ENCODE measurements at regions not wholly inside any gene's neighbourhood (a gene's known extent, or its start where the extent isn't known, plus 50 kb on each side); places are given as distances from the start of the nearest gene placed in this dataset.

- Mint-ChIP-seq H3K9me3 (no peaks in the 10 kb centered on the region), H3K36me3 (ENCODE audit: low read depth) (no peaks in the 10 kb centered on the region), H3K4me3 (no peak overlapping the region), H3K27me3 (no peaks in the 10 kb centered on the region), H3K27ac (no peak overlapping the region), H3K4me1 (ENCODE audit: low read depth) (no peaks in the 10 kb centered on the region)
- intact Hi-C loops (cut with micrococcal nuclease) = no loop called here
These were observed 235.5 kb upstream of the RRP15 start for GRCh38 chr1:218049641-218050040.

- no peaks in the 10 kb centered on the region for H3K27me3 Mint-ChIP-seq
- no peak overlapping the region for H3K27ac Mint-ChIP-seq
- no peaks in the 10 kb centered on the region for H3K9me3 Mint-ChIP-seq
- intact Hi-C loops (cut with micrococcal nuclease) = no loop called here
- H3K4me3 Mint-ChIP-seq = no peak overlapping the region
- no peaks in the 10 kb centered on the region for H3K36me3 Mint-ChIP-seq (ENCODE audit: low read depth)
- no peaks in the 10 kb centered on the region for H3K4me1 Mint-ChIP-seq (ENCODE audit: low read depth)
These were observed 226.4 kb upstream of the RRP15 start for GRCh38 chr1:218058730-218059129.

GRCh38 chr1:218064426-218064825, 220.7 kb upstream of the RRP15 start:
- Mint-ChIP-seq H3K4me1 (ENCODE audit: low read depth) (no peaks in the 10 kb centered on the region), H3K36me3 (ENCODE audit: low read depth) (no peaks in the 10 kb centered on the region), H3K27ac (no peak overlapping the region), H3K9me3 (no peaks in the 10 kb centered on the region), H3K27me3 (no peaks in the 10 kb centered on the region), H3K4me3 (no peak overlapping the region)
- intact Hi-C loops (cut with micrococcal nuclease) = no loop called here

- no peaks in the 10 kb centered on the region for H3K4me1 Mint-ChIP-seq (ENCODE audit: low read depth)
- peaks cover 10% of the 10 kb centered on the region for H3K9me3 Mint-ChIP-seq
- no peaks in the 10 kb centered on the region for H3K27me3 Mint-ChIP-seq
- H3K27ac Mint-ChIP-seq = no peak overlapping the region
- no peak overlapping the region for H3K4me3 Mint-ChIP-seq
- no peaks in the 10 kb centered on the region for H3K36me3 Mint-ChIP-seq (ENCODE audit: low read depth)
- intact Hi-C loops (cut with micrococcal nuclease) = no loop called here
These were observed 218.8 kb upstream of the RRP15 start for GRCh38 chr1:218066332-218066731.

GRCh38 chr1:218068241-218068640, 216.9 kb upstream of the RRP15 start:
- Mint-ChIP-seq H3K27ac (no peak overlapping the region), H3K9me3 (peaks cover 16% of the 10 kb centered on the region), H3K4me3 (no peak overlapping the region), H3K27me3 (no peaks in the 10 kb centered on the region), H3K4me1 (ENCODE audit: low read depth) (no peaks in the 10 kb centered on the region), H3K36me3 (ENCODE audit: low read depth) (no peaks in the 10 kb centered on the region)
- intact Hi-C loops (cut with micrococcal nuclease) = no loop called here

- intact Hi-C loops (cut with micrococcal nuclease) = no loop called here
- Mint-ChIP-seq H3K4me3 (no peak overlapping the region), H3K27me3 (no peaks in the 10 kb centered on the region), H3K9me3 (peaks cover 16% of the 10 kb centered on the region), H3K4me1 (ENCODE audit: low read depth) (no peaks in the 10 kb centered on the region), H3K27ac (no peak overlapping the region), H3K36me3 (ENCODE audit: low read depth) (no peaks in the 10 kb centered on the region)
These were observed 215.9 kb upstream of the RRP15 start for GRCh38 chr1:218069180-218069579.

- Mint-ChIP-seq H3K27me3 (no peaks in the 10 kb centered on the region), H3K36me3 (ENCODE audit: low read depth) (no peaks in the 10 kb centered on the region), H3K4me3 (no peak overlapping the region), H3K4me1 (ENCODE audit: low read depth) (no peaks in the 10 kb centered on the region), H3K27ac (no peak overlapping the region), H3K9me3 (peaks cover 35% of the 10 kb centered on the region)
- intact Hi-C loops (cut with micrococcal nuclease) = no loop called here
These were observed 212.0 kb upstream of the RRP15 start for GRCh38 chr1:218073062-218073461.

- H3K36me3 Mint-ChIP-seq (ENCODE audit: low read depth) = no peaks in the 10 kb centered on the region
- intact Hi-C loops (cut with micrococcal nuclease) = no loop called here
- H3K4me1 Mint-ChIP-seq (ENCODE audit: low read depth) = no peaks in the 10 kb centered on the region
- H3K27me3 Mint-ChIP-seq = no peaks in the 10 kb centered on the region
- H3K27ac Mint-ChIP-seq = no peak overlapping the region
- H3K4me3 Mint-ChIP-seq = no peak overlapping the region
- H3K9me3 Mint-ChIP-seq = peaks cover 29% of the 10 kb centered on the region
These were observed 206.2 kb upstream of the RRP15 start for GRCh38 chr1:218078916-218079315.

GRCh38 chr1:218079347-218079746, 205.7 kb upstream of the RRP15 start:
- Mint-ChIP-seq H3K4me3 (no peak overlapping the region), H3K36me3 (ENCODE audit: low read depth) (no peaks in the 10 kb centered on the region)

GRCh38 chr1:218079820-218080219, 205.3 kb upstream of the RRP15 start:
- Mint-ChIP-seq H3K9me3 (peaks cover 29% of the 10 kb centered on the region), H3K27ac (no peak overlapping the region)
- intact Hi-C loops (cut with micrococcal nuclease) = no loop called here

More at GRCh38 chr1:218079347-218079746, 205.7 kb upstream of the RRP15 start:
- peaks cover 29% of the 10 kb centered on the region for H3K9me3 Mint-ChIP-seq
- no peaks in the 10 kb centered on the region for H3K27me3 Mint-ChIP-seq
- H3K4me1 Mint-ChIP-seq (ENCODE audit: low read depth) = no peaks in the 10 kb centered on the region
- intact Hi-C loops (cut with micrococcal nuclease) = no loop called here
- H3K27ac Mint-ChIP-seq = no peak overlapping the region

GRCh38 chr1:218080863-218081262, 204.2 kb upstream of the RRP15 start:
- Mint-ChIP-seq H3K36me3 (ENCODE audit: low read depth) (no peaks in the 10 kb centered on the region), H3K4me1 (ENCODE audit: low read depth) (no peaks in the 10 kb centered on the region), H3K9me3 (peaks cover 23% of the 10 kb centered on the region), H3K27me3 (no peaks in the 10 kb centered on the region), H3K27ac (no peak overlapping the region), H3K4me3 (no peak overlapping the region)
- intact Hi-C loops (cut with micrococcal nuclease) = no loop called here

More at GRCh38 chr1:218079820-218080219, 205.3 kb upstream of the RRP15 start:
- Mint-ChIP-seq H3K36me3 (ENCODE audit: low read depth) (no peaks in the 10 kb centered on the region), H3K27me3 (no peaks in the 10 kb centered on the region), H3K4me1 (ENCODE audit: low read depth) (no peaks in the 10 kb centered on the region), H3K4me3 (no peak overlapping the region)

- no peak overlapping the region for H3K4me3 Mint-ChIP-seq
- no peaks in the 10 kb centered on the region for H3K27me3 Mint-ChIP-seq
- H3K9me3 Mint-ChIP-seq = peaks cover 18% of the 10 kb centered on the region
- H3K27ac Mint-ChIP-seq = no peak overlapping the region
- H3K4me1 Mint-ChIP-seq (ENCODE audit: low read depth) = no peaks in the 10 kb centered on the region
- intact Hi-C loops (cut with micrococcal nuclease) = no loop called here
- H3K36me3 Mint-ChIP-seq (ENCODE audit: low read depth) = no peaks in the 10 kb centered on the region
These were observed 203.7 kb upstream of the RRP15 start for GRCh38 chr1:218081358-218081757.

- Mint-ChIP-seq H3K36me3 (ENCODE audit: low read depth) (no peaks in the 10 kb centered on the region), H3K27ac (no peak overlapping the region), H3K9me3 (no peaks in the 10 kb centered on the region), H3K27me3 (no peaks in the 10 kb centered on the region), H3K4me3 (no peak overlapping the region), H3K4me1 (ENCODE audit: low read depth) (no peaks in the 10 kb centered on the region)
- intact Hi-C loops (cut with micrococcal nuclease) = no loop called here
These were observed 194.6 kb upstream of the RRP15 start for GRCh38 chr1:218090459-218090858.

GRCh38 chr1:218101409-218101808, 183.7 kb upstream of the RRP15 start:
- Mint-ChIP-seq H3K27ac (no peak overlapping the region), H3K36me3 (ENCODE audit: low read depth) (no peaks in the 10 kb centered on the region)

GRCh38 chr1:218108034-218108433, 177.1 kb upstream of the RRP15 start:
- intact Hi-C loops (cut with micrococcal nuclease) = no loop called here
- no peak overlapping the region for H3K4me3 Mint-ChIP-seq
- no peak overlapping the region for H3K27ac Mint-ChIP-seq
- H3K36me3 Mint-ChIP-seq (ENCODE audit: low read depth) = no peaks in the 10 kb centered on the region
- no peaks in the 10 kb centered on the region for H3K27me3 Mint-ChIP-seq
- no peaks in the 10 kb centered on the region for H3K4me1 Mint-ChIP-seq (ENCODE audit: low read depth)
- peaks cover 22% of the 10 kb centered on the region for H3K9me3 Mint-ChIP-seq

More at GRCh38 chr1:218101409-218101808, 183.7 kb upstream of the RRP15 start:
- intact Hi-C loops (cut with micrococcal nuclease) = no loop called here
- no peak overlapping the region for H3K4me3 Mint-ChIP-seq
- H3K27me3 Mint-ChIP-seq = no peaks in the 10 kb centered on the region
- H3K4me1 Mint-ChIP-seq (ENCODE audit: low read depth) = no peaks in the 10 kb centered on the region
- H3K9me3 Mint-ChIP-seq = peaks cover 43% of the 10 kb centered on the region

Measured in dendritic cell treated with granulocyte-macrophage colony-stimulating factor and Interleukin-4, amounts not matched to agents 40 ng/mL and 50 ng/mL, for 4 days (primary cell).